Right renal pelvis (tissue), 4 donors: ENCODE measurements at regions not wholly inside any gene's neighbourhood (a gene's known extent, or its start where the extent isn't known, plus 50 kb on each side); places are given as distances from the start of the nearest gene placed in this dataset.

Experiments
- DNase-seq, 4 donors: peaks; one replicate each; pipeline ENCODE4 v3.0.0-alpha.2; 2013; ENCODE audit warnings: low read depth in 4 of 4, low spot score in 3 of 4, missing footprints in 1 of 4

DNA sequence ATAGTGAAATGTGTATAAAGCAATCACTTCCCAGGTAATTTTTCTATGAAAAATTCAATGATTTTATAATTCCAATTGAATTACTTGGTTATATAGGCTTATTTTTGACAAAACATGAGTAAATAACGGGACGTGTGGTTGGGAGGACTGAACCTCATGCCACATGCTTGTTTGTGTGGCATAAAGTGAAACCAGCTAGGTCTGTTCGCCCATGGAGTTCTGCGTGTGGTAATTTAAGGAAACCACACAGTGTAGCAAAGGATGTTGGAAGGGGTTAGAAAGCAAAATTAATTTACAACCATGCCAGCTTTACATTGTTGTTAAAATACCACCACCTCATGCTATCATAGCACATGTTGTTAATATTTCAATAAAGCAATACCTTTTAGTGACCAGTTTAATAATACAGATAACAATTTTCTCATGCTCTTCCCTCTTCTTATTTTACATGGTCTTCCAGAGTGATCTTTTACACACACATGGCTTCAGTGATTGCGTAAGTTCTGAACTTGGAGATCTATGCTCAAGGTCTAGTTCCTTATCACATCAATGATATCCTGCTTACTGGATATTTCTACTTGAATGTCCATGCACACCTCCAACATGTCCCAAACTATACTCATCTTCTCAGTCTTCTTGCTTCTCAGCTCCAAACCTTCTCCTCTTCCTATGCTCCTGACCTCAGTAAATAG, 156.4 kb upstream of the ITGA4 start:
- DNase-seq, result no peak

- no peak for DNase-seq
Measured at GRCh38 chr2:181304011-181304844, 153.0 kb upstream of the ITGA4 start.

DNA sequence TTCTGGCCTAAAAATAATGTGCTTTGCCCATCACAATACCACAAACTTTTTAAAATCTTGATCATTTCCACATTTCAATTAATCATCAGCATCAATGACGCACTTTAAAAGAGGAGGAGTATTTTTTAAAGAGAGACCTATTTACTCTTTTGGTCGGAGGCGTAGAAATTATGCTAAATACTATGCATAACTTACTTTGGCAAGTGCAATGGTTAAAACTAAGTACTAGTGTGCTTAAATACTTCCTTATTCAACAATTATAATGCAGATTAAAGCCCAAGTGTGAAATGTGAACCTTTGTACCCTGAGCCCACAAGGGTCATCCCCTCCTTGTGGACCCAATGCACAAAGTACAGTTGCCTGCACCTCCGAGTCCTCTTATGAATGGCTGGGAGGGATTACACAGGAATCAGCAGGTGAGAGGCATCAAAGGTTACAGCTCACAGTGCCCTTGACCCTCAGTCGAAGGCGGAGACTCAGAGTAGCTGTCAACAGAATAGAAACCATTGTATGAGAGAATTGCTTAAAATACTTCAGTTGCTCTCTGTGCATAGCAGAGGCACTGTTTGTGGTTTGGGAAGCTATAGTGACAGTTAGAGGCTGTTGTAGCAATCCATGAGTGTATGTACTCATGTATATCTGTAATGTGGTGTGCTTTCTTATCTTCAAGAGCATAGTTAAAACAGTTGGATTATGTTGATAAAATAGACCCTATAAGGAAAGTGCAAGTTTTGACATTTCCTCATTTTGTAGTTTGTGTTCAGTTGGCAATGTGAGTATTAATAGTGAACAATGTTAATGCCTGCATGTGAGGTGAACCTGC, 151.7 kb upstream of the ITGA4 start:
- no peak for DNase-seq

- no peak for DNase-seq
Measured at GRCh38 chr2:181306785-181307184, 150.4 kb upstream of the ITGA4 start.

DNA sequence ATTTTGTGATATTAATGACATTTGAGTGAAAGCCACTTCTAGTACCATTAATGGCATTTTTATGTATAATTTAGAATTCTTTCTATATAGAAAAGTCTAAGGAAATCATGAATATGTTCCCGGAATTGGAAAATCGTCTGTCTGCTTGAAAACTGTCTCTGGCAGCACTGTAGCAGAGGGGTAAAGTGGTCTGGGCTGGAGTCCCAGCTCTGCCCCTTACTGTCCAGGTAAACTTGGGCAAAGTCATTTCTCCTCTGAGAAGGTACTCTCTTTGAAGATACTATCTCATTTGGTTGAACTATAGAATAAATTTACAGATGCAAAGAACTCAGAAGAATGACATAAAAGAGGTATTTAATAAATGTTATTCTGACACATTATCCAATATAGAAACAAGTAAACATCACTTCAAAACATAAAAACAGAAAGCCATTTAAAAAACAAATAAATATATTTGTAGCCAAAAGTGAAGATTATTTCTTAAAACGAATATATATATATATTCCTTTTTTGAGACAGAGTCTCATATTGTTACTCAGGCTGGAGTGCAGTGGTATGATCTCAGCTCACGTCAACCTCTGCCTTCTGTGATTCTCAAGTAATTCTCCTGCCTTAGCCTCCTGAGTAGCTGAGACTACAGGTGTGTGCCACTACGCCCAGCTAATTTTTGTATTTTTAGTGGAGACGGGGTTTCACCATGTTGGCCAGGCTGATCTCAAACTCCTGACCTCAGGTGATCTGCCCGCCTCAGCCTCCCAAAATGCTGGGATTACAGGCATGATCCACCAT, 149.8 kb upstream of the ITGA4 start:
- no peak for DNase-seq

DNA sequence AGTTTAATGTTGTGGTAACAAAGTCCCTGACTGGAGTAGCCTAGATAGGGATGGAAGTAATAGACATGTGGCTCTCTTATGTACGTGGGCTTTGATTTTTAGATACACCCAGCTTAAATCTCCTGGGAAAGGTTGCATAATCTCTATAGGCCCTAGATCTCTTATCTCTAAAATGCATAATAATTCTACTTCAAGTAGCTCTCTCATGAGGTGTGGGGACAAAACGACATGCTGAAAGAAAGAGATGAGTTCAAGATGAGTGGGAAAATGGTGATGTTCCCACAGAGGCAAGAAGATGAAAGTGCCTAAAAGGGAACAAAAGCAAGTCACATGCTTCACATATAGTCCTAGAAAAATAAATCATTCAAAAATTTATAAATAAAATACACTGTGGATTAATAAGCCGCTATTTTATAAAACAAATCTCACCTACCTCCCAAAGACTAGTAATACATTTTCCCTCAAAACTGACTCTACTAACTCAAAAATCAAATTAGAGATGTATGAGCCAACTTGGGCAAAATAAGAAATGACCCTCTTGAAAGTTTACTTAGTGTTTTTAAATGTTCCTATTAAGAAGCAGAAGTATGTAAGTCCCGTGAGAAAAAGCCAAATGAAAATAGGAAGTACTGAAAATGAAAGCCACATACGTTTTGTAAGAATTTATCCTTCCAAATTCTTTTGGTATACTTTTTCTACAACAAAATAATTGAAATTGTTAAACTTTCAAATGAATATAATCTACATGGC, 148.2 kb upstream of the ITGA4 start:
- DNase-seq, result no peak

- no peak for DNase-seq
Measured at GRCh38 chr2:181309586-181309985, 147.6 kb upstream of the ITGA4 start.

GRCh38 chr2:181310967-181311366, 146.2 kb upstream of the ITGA4 start:
- DNase-seq, result no peak

DNA sequence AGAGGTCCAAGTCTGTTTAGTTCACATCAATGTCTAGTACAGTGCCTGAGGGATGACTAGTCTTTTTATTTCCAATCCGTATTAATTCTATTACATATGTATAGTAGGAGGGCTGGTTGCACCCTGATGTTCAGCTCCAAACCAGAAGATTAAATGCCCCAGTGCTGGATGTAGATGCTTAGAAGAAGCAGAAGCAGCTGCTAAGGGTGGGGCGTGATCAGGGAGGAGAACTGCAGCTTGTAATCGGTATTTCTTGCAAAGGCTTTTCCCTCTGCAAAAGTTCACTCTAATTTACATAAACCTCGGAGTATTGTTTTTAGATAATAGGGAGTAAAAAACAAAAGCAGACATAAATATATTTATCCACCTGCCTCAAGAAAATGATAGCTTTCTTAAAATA, 145.3 kb upstream of the ITGA4 start:
- no peak for DNase-seq

DNA sequence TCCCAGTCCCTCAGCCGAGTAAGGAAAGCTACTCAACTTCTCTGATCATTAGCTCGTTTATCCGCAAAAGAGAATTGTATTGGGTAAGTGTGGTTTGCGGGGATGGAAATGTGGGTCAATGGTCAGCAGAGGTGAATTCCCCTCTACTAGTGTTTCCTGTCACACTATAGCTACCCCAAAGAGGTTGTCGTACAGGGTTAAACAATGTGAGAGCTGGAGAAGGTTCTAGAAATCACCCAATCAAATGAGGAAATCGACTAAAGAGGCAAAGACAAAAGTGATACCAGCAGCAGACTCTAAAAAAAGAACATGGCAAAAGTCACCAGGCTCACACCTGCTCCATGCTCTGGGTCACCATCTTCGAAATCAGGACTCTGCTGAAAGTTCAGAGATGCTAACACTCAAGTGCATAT, 144.7 kb upstream of the ITGA4 start:
- DNase-seq, result no peak

- no peak for DNase-seq
Measured at GRCh38 chr2:181313845-181314244, 143.3 kb upstream of the ITGA4 start.

GRCh38 chr2:181314551-181314950, 142.6 kb upstream of the ITGA4 start:
- no peak for DNase-seq

DNA sequence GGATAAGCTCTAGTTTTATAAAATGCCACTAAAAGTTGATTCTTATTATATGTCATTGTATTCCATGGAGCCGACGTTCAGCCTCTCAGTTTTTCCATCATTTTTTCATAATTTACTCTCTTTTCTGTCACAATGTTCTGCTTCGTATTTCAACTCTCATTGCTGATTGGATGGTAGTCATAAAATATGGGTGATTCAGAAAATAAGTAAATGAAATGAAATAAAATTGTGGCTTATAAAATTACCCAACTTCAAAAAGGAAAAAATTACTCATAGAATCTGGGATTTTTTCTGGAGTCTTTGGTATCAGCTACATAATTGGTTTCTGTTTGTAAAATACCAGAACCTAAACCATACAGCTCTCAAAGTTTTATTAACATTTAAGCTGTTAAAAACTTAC, 139.7 kb upstream of the ITGA4 start:
- no peak for DNase-seq

- no peak for DNase-seq
Measured at GRCh38 chr2:181318504-181319280, 138.5 kb upstream of the ITGA4 start.

DNA sequence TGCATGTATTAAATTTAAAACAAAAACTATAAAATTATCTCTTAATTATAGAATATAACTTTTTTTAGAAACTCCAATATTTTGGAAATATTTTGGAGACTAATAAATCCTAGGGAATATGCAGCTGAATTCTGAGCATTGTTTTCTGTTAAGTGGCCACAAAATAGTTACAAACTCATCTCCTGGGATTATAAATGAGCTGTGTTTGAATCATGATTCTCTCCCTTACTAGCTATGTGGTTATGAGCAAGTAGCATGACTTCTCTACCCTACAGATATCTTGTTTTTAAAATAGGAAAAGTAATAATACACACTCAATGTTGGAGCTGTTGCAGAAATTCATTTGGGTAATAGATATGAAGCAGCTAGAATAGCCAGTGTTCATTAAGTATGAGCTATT, 137.9 kb upstream of the ITGA4 start:
- DNase-seq, result no peak

GRCh38 chr2:181320638-181321037, 136.5 kb upstream of the ITGA4 start:
- no peak for DNase-seq

DNA sequence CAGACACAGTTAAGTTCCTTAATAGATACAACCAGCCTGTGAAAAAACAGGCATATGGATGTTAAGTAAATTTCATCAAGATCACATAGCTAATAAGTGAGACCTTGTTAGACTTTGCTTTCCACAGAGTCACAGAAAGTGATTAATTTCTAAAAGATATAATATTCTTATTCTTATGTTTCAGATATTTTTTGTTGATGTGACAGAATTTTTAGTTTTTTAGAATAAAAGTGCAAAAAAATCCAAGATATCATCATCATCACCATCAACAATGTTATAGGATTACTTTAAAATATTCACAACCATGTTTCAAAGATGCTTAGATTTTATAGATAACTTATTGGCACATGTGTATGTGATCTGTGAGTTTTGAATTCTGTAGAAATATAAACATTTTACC, 132.3 kb upstream of the ITGA4 start:
- no peak for DNase-seq

GRCh38 chr2:181326661-181327060, 130.5 kb upstream of the ITGA4 start:
- DNase-seq, result no peak

DNA sequence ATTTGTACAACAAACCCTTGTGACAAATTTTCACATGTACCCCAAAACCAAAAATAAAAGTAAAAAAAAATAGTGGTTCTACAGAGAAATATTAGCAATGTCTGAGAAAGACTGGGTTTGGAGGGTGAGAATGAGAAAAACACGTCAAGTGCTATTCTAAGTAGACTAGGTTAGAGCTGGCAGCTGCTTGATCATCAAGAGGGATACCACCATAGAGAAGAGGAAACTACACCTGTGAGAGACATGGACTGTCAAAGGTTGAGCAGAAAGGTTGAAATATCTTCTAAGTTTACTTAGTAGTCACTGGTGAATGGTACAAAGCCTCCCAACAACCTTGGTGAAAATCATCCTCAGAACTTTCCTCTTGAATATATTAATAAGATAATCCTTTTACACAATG, 126.9 kb upstream of the ITGA4 start:
- DNase-seq, result no peak
